H9 (cell line): ENCODE measurements at regions not wholly inside any gene's neighbourhood (a gene's known extent, or its start where the extent isn't known, plus 50 kb on each side); places are given as distances from the start of the nearest gene placed in this dataset.

Experiments
- DNase-seq: peaks from one replicate; pipeline ENCODE4 v3.0.0-alpha.2; 2017
- H2AFZ ChIP-seq: one replicate; pipeline ENCODE4 v1.6.1; 2013; ENCODE audit warnings: mild to moderate bottlenecking, low read length, control low read depth, moderate library complexity
- H2AK5ac ChIP-seq: 2 replicates; pipeline ENCODE4 v1.6.1; 2013; ENCODE audit warnings: low read length, control low read depth, mixed read lengths; ENCODE audit not compliant: insufficient read length
- H2BK120ac ChIP-seq: one replicate; pipeline ENCODE4 v1.6.1; 2013; ENCODE audit warnings: low read depth, mild to moderate bottlenecking, low read length, control low read depth, inconsistent platforms; ENCODE audit not compliant: poor library complexity, severe bottlenecking
- H2BK12ac ChIP-seq: 2 replicates; pipeline ENCODE4 v1.6.1; 2013; ENCODE audit warnings: low read length, control low read depth, mixed read lengths, low read depth; ENCODE audit not compliant: insufficient read length
- H2BK15ac ChIP-seq: 2 replicates; pipeline ENCODE4 v1.6.1; 2013; ENCODE audit warnings: low read depth, low read length, control low read depth
- H2BK20ac ChIP-seq: one replicate; pipeline ENCODE4 v1.6.1; 2013; ENCODE audit warnings: low read depth, mild to moderate bottlenecking, low read length, control low read depth, inconsistent platforms; ENCODE audit not compliant: poor library complexity, severe bottlenecking
- H2BK5ac ChIP-seq: 2 replicates; pipeline ENCODE4 v1.6.1; 2013; ENCODE audit warnings: low read length, control low read depth, mixed read lengths; ENCODE audit not compliant: insufficient read length
- H3K14ac ChIP-seq: 2 replicates; pipeline ENCODE4 v1.6.1; 2013; ENCODE audit warnings: low read length, control low read depth; ENCODE audit not compliant: insufficient read depth
- H3K18ac ChIP-seq: 2 replicates; pipeline ENCODE4 v1.6.1; 2013; ENCODE audit warnings: low read depth, mild to moderate bottlenecking, mixed read lengths, low read length, control low read depth; ENCODE audit not compliant: insufficient read length
- H3K23ac ChIP-seq: 2 replicates; pipeline ENCODE4 v1.6.1; 2013; ENCODE audit warnings: low read length, control low read depth, mixed read lengths, low read depth; ENCODE audit not compliant: insufficient read length
- H3K23me2 ChIP-seq: 2 replicates; pipeline ENCODE4 v1.6.1; 2013; ENCODE audit warnings: low read depth, mild to moderate bottlenecking, mixed read lengths, low read length, control low read depth; ENCODE audit not compliant: insufficient read length, poor library complexity, severe bottlenecking
- H3K27ac ChIP-seq: 2 replicates; pipeline ENCODE4 v1.5.1; 2013; ENCODE audit warnings: low read length, control low read depth, mixed read lengths, low read depth; ENCODE audit not compliant: insufficient read length
- H3K27me3 ChIP-seq: 2 replicates; pipeline ENCODE4 v1.6.1; 2013; ENCODE audit warnings: low read length, control low read depth, inconsistent platforms; ENCODE audit not compliant: insufficient read depth
- H3K4ac ChIP-seq: 2 replicates; pipeline ENCODE4 v1.6.1; 2013; ENCODE audit warnings: low read depth, mild to moderate bottlenecking, control low read depth, inconsistent platforms, low read length, moderate library complexity
- H3K4me1 ChIP-seq: 2 replicates; pipeline ENCODE4 v1.6.1; 2013; ENCODE audit warnings: low read length, control low read depth, inconsistent platforms; ENCODE audit not compliant: insufficient read depth
- H3K4me2 ChIP-seq: 2 replicates; pipeline ENCODE4 v1.6.1; 2013; ENCODE audit warnings: low read length, control low read depth, mixed read lengths; ENCODE audit not compliant: insufficient read length, insufficient read depth
- H3K56ac ChIP-seq: 2 replicates; pipeline ENCODE4 v1.6.1; 2013; ENCODE audit warnings: low read depth, mild to moderate bottlenecking, mixed read lengths, low read length, control low read depth; ENCODE audit not compliant: insufficient read length
- H3K79me1 ChIP-seq: 2 replicates; pipeline ENCODE4 v1.6.1; 2013; ENCODE audit warnings: low read depth, mild to moderate bottlenecking, moderate library complexity, low read length, control low read depth, inconsistent platforms; ENCODE audit not compliant: insufficient read depth, poor library complexity, severe bottlenecking
- H3K79me2 ChIP-seq: 2 replicates; pipeline ENCODE4 v1.6.1; 2013; ENCODE audit warnings: low read length, control low read depth, inconsistent platforms; ENCODE audit not compliant: insufficient read depth
- H3K9ac ChIP-seq: 2 replicates; pipeline ENCODE4 v1.6.1; 2013; ENCODE audit warnings: low read length, control low read depth, mixed read lengths; ENCODE audit not compliant: insufficient read length; ENCODE audit errors: extremely low read depth
- H3K9me3 ChIP-seq: one replicate; pipeline ENCODE4 v1.6.1; 2013; ENCODE audit warnings: low read depth, low read length, inconsistent platforms; ENCODE audit not compliant: control insufficient read depth
- H3T11ph ChIP-seq: one replicate; pipeline ENCODE4 v1.6.1; 2013; ENCODE audit warnings: mild to moderate bottlenecking, low read length, control low read depth, inconsistent platforms
- H4K20me1 ChIP-seq: one replicate; pipeline ENCODE4 v1.6.1; 2013; ENCODE audit not compliant: control insufficient read depth, insufficient read length, insufficient read depth
- H4K5ac ChIP-seq: 2 replicates; pipeline ENCODE4 v1.6.1; 2013; ENCODE audit warnings: low read depth, mild to moderate bottlenecking, mixed read lengths, low read length, control low read depth; ENCODE audit not compliant: insufficient read length
- H4K8ac ChIP-seq: replicated peaks from 2 replicates; pipeline ENCODE4 v1.6.1; 2013; ENCODE audit warnings: low read length, control low read depth, mixed read lengths, low read depth; ENCODE audit not compliant: insufficient read length
- H4K91ac ChIP-seq: 2 replicates; pipeline ENCODE4 v1.6.1; 2013; ENCODE audit warnings: low read depth, mild to moderate bottlenecking, moderate library complexity, mixed read lengths, low read length, control low read depth; ENCODE audit not compliant: insufficient read length
- H3K27ac Mint-ChIP-seq, 3 experiments: 2 replicates in 2 of 3; 3 replicates in 1 of 3; pipeline ENCODE4 v1.8.0; 2020 to 2021; ENCODE audit warnings: mixed read lengths in 3 of 3, mild to moderate bottlenecking in 1 of 3, moderate library complexity in 1 of 3
- H3K27me3 Mint-ChIP-seq: 2 replicates; pipeline ENCODE4 v1.8.0; 2021; ENCODE audit warnings: low read depth, mild to moderate bottlenecking, moderate library complexity, mixed read lengths
- H3K36me3 Mint-ChIP-seq, 3 experiments: 2 replicates in 2 of 3; 3 replicates in 1 of 3; pipeline ENCODE4 v1.8.0; 2020 to 2021; ENCODE audit warnings: low read depth in 3 of 3, mixed read lengths in 3 of 3; ENCODE audit not compliant: insufficient read depth in 1 of 3
- H3K4me1 Mint-ChIP-seq, 2 experiments: 2 replicates each; pipeline ENCODE4 v1.8.0; 2020; ENCODE audit warnings: mixed read lengths in 2 of 2
- H3K4me3 Mint-ChIP-seq, 2 experiments: 2 replicates in 1 of 2; 3 replicates in 1 of 2; pipeline ENCODE4 v1.8.0; 2020 to 2021; ENCODE audit warnings: mild to moderate bottlenecking in 2 of 2, mixed read lengths in 2 of 2, moderate library complexity in 1 of 2
- H3K9me3 Mint-ChIP-seq, 2 experiments: 2 replicates in 1 of 2; 3 replicates in 1 of 2; pipeline ENCODE4 v1.8.0; 2020; ENCODE audit warnings: mild to moderate bottlenecking in 2 of 2, mixed read lengths in 2 of 2, moderate library complexity in 1 of 2
- CTCF ChIP-seq: fragments of 200-600 bp; sonication (generic); conservative IDR thresholded peaks from 3 replicates; pipeline ENCODE4 v1.8.0; 2021; ENCODE audit warnings: antibody characterized with exemption, mild to moderate bottlenecking
- WGBS: extraction: QIAGEN DNeasy Blood & Tissue Kit; methylation state at CpG from one replicate; pipeline ENCODE4 v1.1.7; 2013; ENCODE audit warnings: missing lambda C conversion rate, low lambda C conversion rate, mixed read lengths; ENCODE audit not compliant: insufficient read length; ENCODE audit errors: extremely low coverage; 5-methylcytosine and 5-hydroxymethylcytosine counted together

DNA sequence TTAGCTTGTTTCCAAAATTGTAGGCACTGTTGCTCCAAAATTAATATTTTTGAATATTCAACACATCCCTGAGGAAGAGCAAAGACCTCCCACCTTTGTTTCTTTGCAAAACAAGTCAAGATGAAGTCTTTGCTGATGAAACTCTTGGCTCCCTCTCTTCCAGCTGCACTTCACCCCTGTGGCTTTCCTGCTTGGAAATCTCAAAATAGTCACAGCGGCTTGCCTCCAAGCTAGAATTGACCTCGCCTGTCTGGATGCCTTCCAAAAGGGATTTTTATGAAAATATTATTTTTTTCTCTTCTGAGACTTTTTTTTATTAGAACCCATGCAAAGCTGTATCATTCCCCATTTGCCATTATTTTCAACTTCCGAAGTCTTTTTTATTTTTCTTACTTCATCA, 71.1 kb upstream of the MROH9 start:
- no peak overlapping the region for H3K18ac ChIP-seq
- no peaks in the 10 kb centered on the region for H3K23me2 ChIP-seq
- H2AFZ ChIP-seq = no peak overlapping the region
- H3K9me3 Mint-ChIP-seq = no peaks in the 10 kb centered on the region
- no peaks in the 10 kb centered on the region; the same call in none of the 2 replicates for H3K27me3 Mint-ChIP-seq
- H2BK120ac ChIP-seq = no peak overlapping the region
- no peak overlapping the region for H3K4me3 Mint-ChIP-seq
- no peak overlapping the region for H3T11ph ChIP-seq
- H4K20me1 ChIP-seq = no peaks in the 10 kb centered on the region
- H3K27me3 ChIP-seq = no peaks in the 10 kb centered on the region
- no peak overlapping the region for H4K8ac ChIP-seq
- H3K4ac ChIP-seq = no peak overlapping the region
- no peaks in the 10 kb centered on the region for H3K4me1 Mint-ChIP-seq
- no peaks in the 10 kb centered on the region for H3K36me3 Mint-ChIP-seq
- DNase-seq = no peak
- no peak overlapping the region for H2BK5ac ChIP-seq
- no peaks in the 10 kb centered on the region for H3K4me1 ChIP-seq
- no peak overlapping the region for H2BK15ac ChIP-seq
- no peak overlapping the region for H3K14ac ChIP-seq
- H3K79me2 ChIP-seq = no peaks in the 10 kb centered on the region
- no CpG with 5 or more reads among the region's 3 CpGs for WGBS
- no peak overlapping the region for H4K91ac ChIP-seq
- no peak overlapping the region for H3K27ac Mint-ChIP-seq
- no peak for TF ChIP-seq CTCF
- H3K27ac ChIP-seq = no peak overlapping the region
- no peak overlapping the region for H4K5ac ChIP-seq
- no peak overlapping the region for H3K56ac ChIP-seq
- no peak overlapping the region for H2BK12ac ChIP-seq
- no peak overlapping the region for H2AK5ac ChIP-seq
- H3K23ac ChIP-seq = no peak overlapping the region
- H3K79me1 ChIP-seq = no peaks in the 10 kb centered on the region
- no peak overlapping the region for H2BK20ac ChIP-seq
- no peaks in the 10 kb centered on the region for H3K9me3 ChIP-seq
- H3K4me2 ChIP-seq = no peak overlapping the region
- H3K9ac ChIP-seq = no peak overlapping the region
